NT2/D1 (cell line): ENCODE measurements at regions not wholly inside any gene's neighbourhood (a gene's known extent, or its start where the extent isn't known, plus 50 kb on each side); places are given as distances from the start of the nearest gene placed in this dataset.

Experiments
- DNase-seq: peaks from one replicate; pipeline ENCODE4 v3.0.0-alpha.2; 2011; ENCODE audit warnings: low read depth, low spot score
- H3K27me3 ChIP-seq: 2 replicates; pipeline ENCODE4 v1.6.0; 2011; ENCODE audit warnings: mild to moderate bottlenecking; ENCODE audit not compliant: insufficient read length, insufficient read depth
- H3K36me3 ChIP-seq: 2 replicates; pipeline ENCODE4 v1.6.1; 2011; ENCODE audit warnings: mild to moderate bottlenecking, low read length, mixed read lengths; ENCODE audit not compliant: insufficient read depth, insufficient read length
- H3K4me1 ChIP-seq: 2 replicates; pipeline ENCODE4 v1.5.1; 2011; ENCODE audit not compliant: insufficient read depth, insufficient read length
- H3K4me3 ChIP-seq: 2 replicates; pipeline ENCODE4 v1.5.1; 2011; ENCODE audit warnings: low read depth; ENCODE audit not compliant: insufficient read length
- H3K9ac ChIP-seq: 2 replicates; pipeline ENCODE4 v1.6.0; 2011; ENCODE audit warnings: low read depth; ENCODE audit not compliant: insufficient read length
- H3K9me3 ChIP-seq: 2 replicates; pipeline ENCODE4 v1.5.1; 2011; ENCODE audit warnings: mild to moderate bottlenecking, low read length; ENCODE audit not compliant: insufficient read depth
- SUZ12 ChIP-seq: IDR thresholded peaks from 2 replicates; pipeline ENCODE4 v1.6.1; 2011; ENCODE audit not compliant: insufficient read length, insufficient read depth; ENCODE audit errors: extremely low read depth
- YY1 ChIP-seq: IDR thresholded peaks from 2 replicates; pipeline ENCODE4 v1.6.1; 2011; ENCODE audit not compliant: insufficient read length, insufficient read depth
- ZNF274 ChIP-seq: IDR thresholded peaks from 2 replicates; pipeline ENCODE4 v1.6.1; 2011; ENCODE audit warnings: mild to moderate bottlenecking, low read depth, low read length

GRCh38 chr2:66242099-66242789 is 192.7 kb upstream of the MEIS1 start:
- Histone ChIP-seq H3K4me1 (peaks cover 3% of the 10 kb centered on the region), H3K4me3 (no peak overlapping the region), H3K9ac (no peak overlapping the region), H3K27me3 (no peaks in the 10 kb centered on the region), H3K36me3 (no peaks in the 10 kb centered on the region), H3K9me3 (no peaks in the 10 kb centered on the region)
- no peak for DNase-seq
- TF ChIP-seq SUZ12 (no peak), YY1 (no peak), ZNF274 (no peak)

- Histone ChIP-seq H3K4me3 (no peak overlapping the region), H3K27me3 (no peaks in the 10 kb centered on the region)
Measured at GRCh38 chr2:66240286-66240685, 194.6 kb upstream of the MEIS1 start.

GRCh38 chr2:66239655-66240054 is 195.3 kb upstream of the MEIS1 start:
- H3K9me3 ChIP-seq: no peaks in the 10 kb centered on the region
- no peak for DNase-seq

More at GRCh38 chr2:66240286-66240685, 194.6 kb upstream of the MEIS1 start:
- no peak overlapping the region for H3K9ac ChIP-seq
- H3K9me3 ChIP-seq: no peaks in the 10 kb centered on the region
- DNase-seq: no peak
- H3K36me3 ChIP-seq: no peaks in the 10 kb centered on the region
- H3K4me1 ChIP-seq: peaks cover 3% of the 10 kb centered on the region
- TF ChIP-seq SUZ12 (no peak), YY1 (no peak), ZNF274 (no peak)

GRCh38 chr2:66237803-66238379 is 197.0 kb upstream of the MEIS1 start:
- Histone ChIP-seq H3K9ac (no peak overlapping the region), H3K9me3 (no peaks in the 10 kb centered on the region), H3K4me3 (no peak overlapping the region), H3K36me3 (no peaks in the 10 kb centered on the region), H3K4me1 (peaks cover 3% of the 10 kb centered on the region), H3K27me3 (no peaks in the 10 kb centered on the region)
- TF ChIP-seq SUZ12 (no peak), ZNF274 (no peak), YY1 (no peak)
- DNase-seq: no peak

More at GRCh38 chr2:66239655-66240054, 195.3 kb upstream of the MEIS1 start:
- Histone ChIP-seq H3K36me3 (no peaks in the 10 kb centered on the region), H3K27me3 (no peaks in the 10 kb centered on the region), H3K9ac (no peak overlapping the region), H3K4me3 (no peak overlapping the region), H3K4me1 (peaks cover 3% of the 10 kb centered on the region)
- TF ChIP-seq YY1 (no peak), ZNF274 (no peak), SUZ12 (no peak)

GRCh38 chr2:66236816-66237802 is 197.8 kb upstream of the MEIS1 start:
- no peak overlapping the region for H3K9ac ChIP-seq
- no peak for DNase-seq
- H3K9me3 ChIP-seq: no peaks in the 10 kb centered on the region
- no peak overlapping the region for H3K4me3 ChIP-seq
- no peaks in the 10 kb centered on the region for H3K36me3 ChIP-seq
- H3K27me3 ChIP-seq: no peaks in the 10 kb centered on the region
- H3K4me1 ChIP-seq: peaks cover 3% of the 10 kb centered on the region
- TF ChIP-seq ZNF274: no peak
- TF ChIP-seq SUZ12: no peak
- TF ChIP-seq YY1: no peak

GRCh38 chr2:66236067-66236685 is 198.7 kb upstream of the MEIS1 start:
- Histone ChIP-seq H3K4me1 (peaks cover 3% of the 10 kb centered on the region), H3K36me3 (no peaks in the 10 kb centered on the region), H3K9ac (no peak overlapping the region), H3K9me3 (no peaks in the 10 kb centered on the region), H3K27me3 (no peaks in the 10 kb centered on the region), H3K4me3 (no peak overlapping the region)
- no peak for DNase-seq
- no peak for TF ChIP-seq ZNF274
- TF ChIP-seq SUZ12: no peak
- TF ChIP-seq YY1: no peak

- no peak for DNase-seq
- Histone ChIP-seq H3K9ac (no peak overlapping the region), H3K27me3 (no peaks in the 10 kb centered on the region), H3K4me1 (peaks cover 3% of the 10 kb centered on the region), H3K36me3 (no peaks in the 10 kb centered on the region), H3K4me3 (no peak overlapping the region), H3K9me3 (no peaks in the 10 kb centered on the region)
- TF ChIP-seq SUZ12: no peak
- no peak for TF ChIP-seq YY1
- no peak for TF ChIP-seq ZNF274
Measured at GRCh38 chr2:66235428-66235827, 199.5 kb upstream of the MEIS1 start.
